Progenitor cell of endocrine pancreas (in vitro differentiated cells): ENCODE measurements at regions not wholly inside any gene's neighbourhood (a gene's known extent, or its start where the extent isn't known, plus 50 kb on each side); places are given as distances from the start of the nearest gene placed in this dataset.

ENCODE experiments used
- DNase-seq: peaks from one replicate; pipeline ENCODE4 v3.0.0; 2021; ENCODE audit warnings: low spot score; ENCODE audit not compliant: unreplicated experiment
- H3K27ac Mint-ChIP-seq: 2 replicates; pipeline ENCODE4 v1.8.0; 2021; ENCODE audit warnings: mild to moderate bottlenecking, moderate library complexity, mixed read lengths
- H3K27me3 Mint-ChIP-seq: 2 replicates; pipeline ENCODE4 v1.8.0; 2021; ENCODE audit warnings: mixed read lengths
- H3K36me3 Mint-ChIP-seq: 2 replicates; pipeline ENCODE4 v1.8.0; 2022; ENCODE audit warnings: mixed read lengths; ENCODE audit not compliant: insufficient read depth
- H3K4me1 Mint-ChIP-seq: 2 replicates; pipeline ENCODE4 v1.8.0; 2021; ENCODE audit warnings: low read depth, mixed read lengths
- H3K4me3 Mint-ChIP-seq: 2 replicates; pipeline ENCODE4 v1.8.0; 2021; ENCODE audit warnings: low read depth, mild to moderate bottlenecking, moderate library complexity, mixed read lengths
- H3K9me3 Mint-ChIP-seq: 2 replicates; pipeline ENCODE4 v1.8.0; 2021; ENCODE audit warnings: low read depth, mixed read lengths
- TF ChIP-seq, protein P1 (sequence below): fragments of 200-600 bp; sonication (generic); IDR thresholded peaks from one replicate; pipeline ENCODE4 v1.5.0; 2021; ENCODE audit warnings: antibody characterized with exemption, mild to moderate bottlenecking; ENCODE audit not compliant: unreplicated experiment

DNA sequence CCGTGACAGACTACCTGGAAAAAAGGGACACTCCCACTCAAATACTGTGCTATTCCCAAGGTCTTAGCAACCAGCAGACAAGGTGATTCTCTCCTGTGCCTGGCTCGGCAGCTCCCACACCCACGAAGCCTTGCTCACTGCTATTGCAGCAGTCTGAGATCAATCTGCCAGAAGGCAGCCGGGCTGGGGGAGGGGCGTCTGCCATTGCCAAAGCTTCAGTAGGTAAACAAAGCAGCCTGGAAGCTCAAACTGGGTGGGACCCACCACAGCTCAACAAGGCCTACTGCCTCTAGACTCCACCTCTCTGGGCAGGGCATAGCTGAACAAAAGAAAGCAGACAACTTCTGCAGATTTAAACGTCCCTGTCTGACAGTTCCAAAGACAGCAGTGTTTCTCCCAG, 128.4 kb upstream of the SETMAR start:
- Mint-ChIP-seq H3K4me3 (no peak overlapping the region), H3K27ac (no peak overlapping the region), H3K36me3 (no peaks in the 10 kb centered on the region)

DNA sequence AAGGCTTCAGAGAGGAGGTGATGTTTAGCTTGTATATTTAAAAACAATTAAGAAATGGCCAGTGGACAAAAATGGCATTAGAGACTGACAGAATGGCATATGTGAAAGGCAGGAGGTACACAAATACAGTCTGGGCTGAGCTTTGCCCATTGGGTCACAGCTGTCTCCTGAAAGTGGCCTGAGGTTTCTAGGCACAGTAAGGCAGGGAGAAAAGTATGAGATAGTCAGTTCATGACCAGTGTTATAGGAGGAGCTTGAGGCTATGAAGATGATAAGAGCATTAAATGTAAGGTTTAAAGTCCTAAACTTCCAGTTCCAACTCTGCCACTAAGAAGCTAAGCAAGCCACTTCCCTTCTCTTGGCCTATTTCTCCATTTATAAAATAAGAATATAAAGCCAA, 111.2 kb upstream of the SETMAR start:
- Mint-ChIP-seq H3K27me3 (no peaks in the 10 kb centered on the region), H3K27ac (no peak overlapping the region), H3K36me3 (no peaks in the 10 kb centered on the region), H3K4me3 (no peak overlapping the region), H3K4me1 (peaks cover 4% of the 10 kb centered on the region), H3K9me3 (peaks cover 5% of the 10 kb centered on the region)
- TF ChIP-seq, protein P1, sequence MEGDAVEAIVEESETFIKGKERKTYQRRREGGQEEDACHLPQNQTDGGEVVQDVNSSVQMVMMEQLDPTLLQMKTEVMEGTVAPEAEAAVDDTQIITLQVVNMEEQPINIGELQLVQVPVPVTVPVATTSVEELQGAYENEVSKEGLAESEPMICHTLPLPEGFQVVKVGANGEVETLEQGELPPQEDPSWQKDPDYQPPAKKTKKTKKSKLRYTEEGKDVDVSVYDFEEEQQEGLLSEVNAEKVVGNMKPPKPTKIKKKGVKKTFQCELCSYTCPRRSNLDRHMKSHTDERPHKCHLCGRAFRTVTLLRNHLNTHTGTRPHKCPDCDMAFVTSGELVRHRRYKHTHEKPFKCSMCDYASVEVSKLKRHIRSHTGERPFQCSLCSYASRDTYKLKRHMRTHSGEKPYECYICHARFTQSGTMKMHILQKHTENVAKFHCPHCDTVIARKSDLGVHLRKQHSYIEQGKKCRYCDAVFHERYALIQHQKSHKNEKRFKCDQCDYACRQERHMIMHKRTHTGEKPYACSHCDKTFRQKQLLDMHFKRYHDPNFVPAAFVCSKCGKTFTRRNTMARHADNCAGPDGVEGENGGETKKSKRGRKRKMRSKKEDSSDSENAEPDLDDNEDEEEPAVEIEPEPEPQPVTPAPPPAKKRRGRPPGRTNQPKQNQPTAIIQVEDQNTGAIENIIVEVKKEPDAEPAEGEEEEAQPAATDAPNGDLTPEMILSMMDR: no peak
- DNase-seq: no peak

More for the DNA sequence above, 128.4 kb upstream of the SETMAR start:
- DNase-seq: no peak
- H3K4me1 Mint-ChIP-seq: peaks cover 10% of the 10 kb centered on the region
- TF ChIP-seq, protein P1: no peak
- peaks cover 20% of the 10 kb centered on the region for H3K9me3 Mint-ChIP-seq
- no peaks in the 10 kb centered on the region for H3K27me3 Mint-ChIP-seq

DNA sequence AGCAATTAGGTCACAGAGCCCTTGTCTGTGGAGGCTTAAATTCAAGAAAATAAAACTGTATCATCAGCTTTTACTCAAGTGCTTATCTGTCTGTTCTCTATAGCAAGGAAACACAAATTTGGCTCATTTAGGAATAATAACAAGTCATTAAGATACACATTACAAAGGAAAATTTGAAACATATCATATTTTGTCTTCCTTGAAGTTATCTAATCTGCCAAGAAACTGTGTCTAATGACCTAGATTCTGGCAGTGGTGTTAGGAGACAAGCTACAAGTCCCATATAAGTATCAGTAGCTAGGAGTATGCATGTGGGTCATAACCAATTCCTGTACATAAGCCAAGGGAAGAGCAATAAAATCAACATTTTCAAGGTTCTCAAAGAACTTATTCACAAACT, 108.2 kb upstream of the SETMAR start:
- peaks cover 4% of the 10 kb centered on the region for H3K4me1 Mint-ChIP-seq
- no peak for DNase-seq
- TF ChIP-seq, protein P1: no peak
- no peaks in the 10 kb centered on the region for H3K27me3 Mint-ChIP-seq
- no peaks in the 10 kb centered on the region for H3K36me3 Mint-ChIP-seq
- H3K27ac Mint-ChIP-seq: no peak overlapping the region
- H3K4me3 Mint-ChIP-seq: no peak overlapping the region
- H3K9me3 Mint-ChIP-seq: peaks cover 10% of the 10 kb centered on the region

DNA sequence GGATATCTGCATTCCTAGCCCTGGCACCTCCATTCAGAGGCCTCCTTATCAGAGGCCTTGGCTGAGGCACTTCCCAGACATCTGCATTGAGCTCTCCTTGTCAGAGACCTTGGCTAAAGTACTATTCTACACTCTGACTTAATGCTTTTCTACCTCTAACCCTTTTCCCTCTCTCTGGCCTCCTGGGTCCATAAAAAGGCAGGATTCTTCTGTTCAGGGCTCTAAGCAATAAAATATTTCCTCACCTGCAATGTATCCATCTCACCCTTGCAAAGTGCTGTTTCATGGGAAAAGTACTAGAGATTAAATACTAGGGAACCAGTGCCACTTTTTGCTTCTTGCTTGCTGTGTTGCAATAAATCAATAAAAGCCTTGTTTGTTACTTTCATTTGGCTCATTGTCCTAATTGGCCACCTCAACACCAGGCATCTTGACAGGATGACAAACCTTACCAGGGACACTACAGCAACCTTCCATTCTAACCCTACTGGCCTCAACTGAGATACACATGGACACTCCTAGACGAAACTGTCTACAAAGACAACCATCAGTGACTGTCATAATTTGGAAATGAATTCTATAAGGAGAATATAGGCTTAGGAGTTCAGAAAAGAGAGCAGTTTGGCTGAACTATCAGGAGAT, 106.5 kb upstream of the SETMAR start:
- no peak overlapping the region for H3K4me3 Mint-ChIP-seq

DNA sequence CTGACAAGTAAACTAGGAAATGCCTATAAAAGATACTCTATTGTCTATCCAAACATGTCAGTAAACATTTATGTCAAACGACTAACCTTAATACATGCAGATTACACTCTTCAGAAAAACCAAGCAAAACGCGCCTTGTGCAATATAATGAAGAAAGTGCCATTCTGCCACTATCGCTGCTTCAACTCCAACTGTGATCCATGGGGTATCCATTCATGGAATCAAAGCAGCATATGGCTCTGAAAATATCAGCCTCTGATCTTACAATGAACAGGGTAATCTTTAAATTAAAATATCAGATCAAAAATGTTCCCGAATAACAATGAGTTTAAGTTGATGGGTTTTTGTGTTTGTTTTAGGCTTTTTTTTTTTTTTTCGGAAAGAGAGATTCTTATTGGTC, 105.5 kb upstream of the SETMAR start:
- Mint-ChIP-seq H3K4me3 (no peak overlapping the region), H3K4me1 (peaks cover 4% of the 10 kb centered on the region), H3K27ac (no peak overlapping the region), H3K27me3 (no peaks in the 10 kb centered on the region), H3K9me3 (peaks cover 9% of the 10 kb centered on the region), H3K36me3 (no peaks in the 10 kb centered on the region)
- TF ChIP-seq, protein P1: no peak
- no peak for DNase-seq

More for the DNA sequence above, 106.5 kb upstream of the SETMAR start:
- Mint-ChIP-seq H3K36me3 (no peaks in the 10 kb centered on the region), H3K9me3 (peaks cover 13% of the 10 kb centered on the region), H3K4me1 (peaks cover 4% of the 10 kb centered on the region), H3K27ac (no peak overlapping the region), H3K27me3 (no peaks in the 10 kb centered on the region)
- TF ChIP-seq, protein P1: no peak
- no peak for DNase-seq
